ENCODE measurements at regions not wholly inside any gene's neighbourhood (a gene's known extent, or its start where the extent isn't known, plus 50 kb on each side); places are given as distances from the start of the nearest gene placed in this dataset.

DNA sequence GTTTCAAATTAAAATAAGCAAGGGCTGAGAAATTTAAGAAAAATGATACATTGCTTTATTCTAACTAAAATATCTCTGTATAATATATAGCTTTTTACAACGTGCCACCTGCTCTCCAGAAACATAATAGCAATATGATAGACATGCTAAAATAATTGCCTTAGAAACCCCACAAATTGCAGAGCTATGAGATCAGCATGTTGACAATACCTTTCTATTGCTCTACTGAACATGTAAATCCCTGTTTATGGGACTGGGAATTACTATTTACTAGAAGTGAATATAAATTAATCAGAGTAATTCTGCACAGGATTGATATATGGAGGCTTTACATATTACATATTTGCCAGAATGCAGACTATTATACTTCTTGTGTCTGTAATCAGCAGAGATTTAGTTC lies 1831.1 kb upstream of the IGFBP7 start:
- Histone ChIP-seq H3K9me3 (ENCODE audit: low read length) (peaks cover 56% of the 10 kb centered on the region), H3K27ac (ENCODE audit: extremely low read length, insufficient read depth, low read length) (no peak overlapping the region), H3K9ac (ENCODE audit: insufficient read depth, low read depth, low read length) (no peak overlapping the region), H3K4me1 (ENCODE audit: insufficient read depth, low read length) (no peaks in the 10 kb centered on the region), H3K36me3 (replicated peaks in 1 of 2; ENCODE audit: control insufficient read depth in 1 of 2, insufficient read depth in 2 of 2, low read length in 2 of 2) (no peaks in the 10 kb centered on the region), H2AFZ (ENCODE audit: low read length) (no peak overlapping the region), H3K27me3 (ENCODE audit: control insufficient read depth in 1 of 2, insufficient read depth in 2 of 2, low read length in 2 of 2) (no peaks in the 10 kb centered on the region), H3K79me2 (ENCODE audit: insufficient read depth, low read length) (no peaks in the 10 kb centered on the region), H4K20me1 (ENCODE audit: insufficient read depth, low read length) (no peaks in the 10 kb centered on the region), H3K4me2 (ENCODE audit: low read depth, low read length) (no peak overlapping the region), H3K4me3 (replicated peaks in 1 of 3; ENCODE audit: insufficient read depth in 1 of 3, low read depth in 2 of 3, low read length in 3 of 3) (no peak overlapping the region)
- POLR2A ChIA-PET = no interaction called here
- ATAC-seq = no peak
- WGBS (ENCODE audit: low lambda C conversion rate) = 0% methylated on average over 1 of the region's 1 CpG
- CTCF ChIA-PET (ENCODE audit: low intra/inter-chr PET ratio, low total read pairs) = no interaction called here
- TF ChIP-seq SATB2 (CRISPR knock-in tag; IDR thresholded peaks at IDR 0.05) (no peak), ISX (CRISPR knock-in tag; conservative IDR thresholded peaks at IDR 0.05) (no peak), ZNF790 (CRISPR knock-in tag; IDR thresholded peaks at IDR 0.05; ENCODE audit: borderline replicate concordance) (no peak), MTA1 (CRISPR knock-in tag; IDR thresholded peaks at IDR 0.05; ENCODE audit: borderline replicate concordance) (no peak), ZNF335 (CRISPR knock-in tag; IDR thresholded peaks at IDR 0.05) (no peak), HNRNPH1 (optimal IDR thresholded peaks at IDR 0.05; ENCODE audit: low read depth, low read length) (no peak), ZNF777 (CRISPR knock-in tag; IDR thresholded peaks at IDR 0.05) (no peak), CSRNP1 (CRISPR knock-in tag; IDR thresholded peaks at IDR 0.05) (no peak), MIXL1 (CRISPR knock-in tag; IDR thresholded peaks at IDR 0.05) (no peak), ZNF670 (CRISPR knock-in tag; IDR thresholded peaks at IDR 0.05; ENCODE audit: borderline replicate concordance) (no peak), TBX2 (CRISPR knock-in tag; IDR thresholded peaks at IDR 0.05; ENCODE audit: borderline replicate concordance) (no peak), ZSCAN31 (CRISPR knock-in tag; IDR thresholded peaks at IDR 0.05; ENCODE audit: low read depth) (no peak), MYPOP (CRISPR knock-in tag; IDR thresholded peaks at IDR 0.05) (no peak), ATF1 (CRISPR knock-in tag; IDR thresholded peaks at IDR 0.05) (no peak), ZNF552 (CRISPR knock-in tag; IDR thresholded peaks at IDR 0.05; ENCODE audit: borderline replicate concordance) (no peak), NR2C2 (CRISPR knock-in tag; IDR thresholded peaks at IDR 0.05; ENCODE audit: borderline replicate concordance) (no peak), ZNF660 (CRISPR knock-in tag; IDR thresholded peaks at IDR 0.05; ENCODE audit: borderline replicate concordance, low read depth) (no peak), GPN1 (CRISPR knock-in tag; IDR thresholded peaks at IDR 0.05; ENCODE audit: borderline replicate concordance) (no peak), SIX4 (CRISPR knock-in tag; IDR thresholded peaks at IDR 0.05) (no peak), MAFK (conservative IDR thresholded peaks at IDR 0.05 in 1 of 2, IDR thresholded peaks at IDR 0.05 in 1 of 2; ENCODE audit: low read length in 2 of 2) (no peak)
- no peak for FAIRE-seq
- in situ Hi-C loops (cut with HindIII; ENCODE audit: extremely low pct_ligation_motif_present, low pct_unique_long_range_greater_than_20kb) (no loop called here), intact Hi-C loops (cut with micrococcal nuclease; ENCODE audit: unreplicated experiment) (no loop called here)
- no peak for DNase-seq (ENCODE audit: low spot score)
- BruUV-seq (replicated peaks) = no TSS peak
